Lower leg skin (tissue), 3 donors: ENCODE measurements at regions not wholly inside any gene's neighbourhood (a gene's known extent, or its start where the extent isn't known, plus 50 kb on each side); places are given as distances from the start of the nearest gene placed in this dataset.

Experiments used
- POLR2A ChIP-seq, 2 donors: fragments of 450-650 bp; IDR thresholded peaks; one replicate each; pipeline ENCODE4 v1.6.1; 2016 to 2017; ENCODE audit warnings: antibody characterized with exemption in 2 of 2, mild to moderate bottlenecking in 1 of 2, moderate library complexity in 1 of 2
- TF ChIP-seq, protein P1 (sequence below), 3 donors: fragments of 450-650 bp; IDR thresholded peaks; one replicate each; pipeline ENCODE4 v1.5.1; 2016; ENCODE audit warnings: antibody characterized with exemption in 3 of 3, mild to moderate bottlenecking in 3 of 3, moderate library complexity in 2 of 3

DNA sequence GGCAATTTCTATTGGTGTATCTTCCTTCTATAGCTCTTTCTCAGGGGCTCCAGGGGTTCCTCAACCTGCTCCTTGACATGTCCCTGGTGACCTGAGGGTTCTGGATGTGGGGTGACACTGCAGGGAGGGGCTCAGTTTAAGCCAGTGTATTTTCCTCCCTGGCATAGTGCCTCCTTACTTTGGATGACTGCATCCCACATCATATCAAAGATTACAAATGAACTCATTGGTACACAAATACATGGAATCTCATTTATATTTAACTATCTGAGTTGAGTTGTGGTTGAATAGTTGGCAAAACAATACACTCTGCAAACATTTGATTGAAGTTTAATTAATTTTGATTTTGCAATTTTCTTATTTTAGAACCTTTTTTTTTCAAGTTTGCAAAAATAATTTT is 268.2 kb upstream of the SKOR2 start:
- no peak for TF ChIP-seq POLR2A (IDR thresholded peaks at IDR 0.05)
- TF ChIP-seq, protein P1, sequence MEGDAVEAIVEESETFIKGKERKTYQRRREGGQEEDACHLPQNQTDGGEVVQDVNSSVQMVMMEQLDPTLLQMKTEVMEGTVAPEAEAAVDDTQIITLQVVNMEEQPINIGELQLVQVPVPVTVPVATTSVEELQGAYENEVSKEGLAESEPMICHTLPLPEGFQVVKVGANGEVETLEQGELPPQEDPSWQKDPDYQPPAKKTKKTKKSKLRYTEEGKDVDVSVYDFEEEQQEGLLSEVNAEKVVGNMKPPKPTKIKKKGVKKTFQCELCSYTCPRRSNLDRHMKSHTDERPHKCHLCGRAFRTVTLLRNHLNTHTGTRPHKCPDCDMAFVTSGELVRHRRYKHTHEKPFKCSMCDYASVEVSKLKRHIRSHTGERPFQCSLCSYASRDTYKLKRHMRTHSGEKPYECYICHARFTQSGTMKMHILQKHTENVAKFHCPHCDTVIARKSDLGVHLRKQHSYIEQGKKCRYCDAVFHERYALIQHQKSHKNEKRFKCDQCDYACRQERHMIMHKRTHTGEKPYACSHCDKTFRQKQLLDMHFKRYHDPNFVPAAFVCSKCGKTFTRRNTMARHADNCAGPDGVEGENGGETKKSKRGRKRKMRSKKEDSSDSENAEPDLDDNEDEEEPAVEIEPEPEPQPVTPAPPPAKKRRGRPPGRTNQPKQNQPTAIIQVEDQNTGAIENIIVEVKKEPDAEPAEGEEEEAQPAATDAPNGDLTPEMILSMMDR (IDR thresholded peaks at IDR 0.05), result no peak
